Erythroblast (primary cell): ENCODE measurements at regions not wholly inside any gene's neighbourhood (a gene's known extent, or its start where the extent isn't known, plus 50 kb on each side); places are given as distances from the start of the nearest gene placed in this dataset.

ENCODE experiments used
- GATA1 ChIP-seq: IDR thresholded peaks from 2 replicates; pipeline ENCODE4 v1.6.1; 2011; ENCODE audit warnings: low read depth, mild to moderate bottlenecking, control low read depth, low read length, moderate library complexity
- POLR2A ChIP-seq: IDR thresholded peaks from 2 replicates; pipeline ENCODE4 v1.6.1; 2011; ENCODE audit warnings: mild to moderate bottlenecking, low read length

DNA sequence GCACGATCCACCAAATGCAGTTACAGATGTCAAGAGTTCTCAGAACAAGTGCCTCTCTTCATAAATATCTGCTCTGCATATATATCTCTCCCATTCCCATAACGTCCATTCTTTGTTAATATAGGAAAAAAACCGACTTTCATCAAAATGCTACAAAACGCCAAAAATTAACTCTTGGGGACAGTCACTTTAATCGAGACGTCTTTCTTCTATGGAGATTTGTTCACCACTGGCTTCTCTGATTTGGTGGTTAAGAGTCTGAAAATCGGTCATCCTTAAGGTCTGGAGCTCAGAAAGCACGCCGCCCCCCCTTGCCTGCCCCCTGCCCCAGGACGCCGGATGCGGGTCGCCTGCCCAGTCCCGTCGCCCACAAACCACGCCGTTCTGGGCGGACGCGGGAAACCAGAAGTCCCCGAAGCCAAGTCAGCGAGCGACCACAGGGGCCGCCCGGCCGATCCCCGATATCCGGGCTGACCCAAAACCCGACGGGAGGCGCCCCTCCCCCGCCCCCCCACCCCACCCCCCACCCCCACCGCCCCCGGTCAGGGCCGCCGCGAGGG, 252.7 kb downstream of the TJP1 start:
- no peak for TF ChIP-seq POLR2A
- TF ChIP-seq GATA1: no peak
